Calu3 (cell line): ENCODE measurements at regions not wholly inside any gene's neighbourhood (a gene's known extent, or its start where the extent isn't known, plus 50 kb on each side); places are given as distances from the start of the nearest gene placed in this dataset.
"Not testable (repeated sequence)": the region's sequence is repeated elsewhere in the genome, so short reads cannot be mapped to it uniquely, and the experiment has no call there.

Experiments used
- BruUV-seq: library from RNA; stranded (reverse); fragments of 400-500 nt; replicated peaks from 2 replicates; lab custom pipeline; 2021; lab: Mats Ljungman, UMichigan
- CTCF ChIA-PET: fragments of 300-600 bp; sonication (Branson Sonifier 250); formaldehyde crosslinking; loops from one replicate; lab custom pipeline; 2022; ENCODE audit warnings: antibody characterized with exemption; lab: Charles Lee
- DNase-seq: peaks from one replicate; pipeline ENCODE4 v3.0.0; 2022
- H3K27ac Mint-ChIP-seq: one replicate; pipeline ENCODE4 v1.8.0; 2022; ENCODE audit warnings: mixed read lengths; ENCODE audit not compliant: unreplicated experiment
- H3K27me3 Mint-ChIP-seq: one replicate; pipeline ENCODE4 v1.8.0; 2022; ENCODE audit warnings: mixed read lengths; ENCODE audit not compliant: unreplicated experiment
- H3K36me3 Mint-ChIP-seq: one replicate; pipeline ENCODE4 v1.8.0; 2022; ENCODE audit warnings: mild to moderate bottlenecking, moderate library complexity, mixed read lengths; ENCODE audit not compliant: insufficient read depth, unreplicated experiment
- H3K4me1 Mint-ChIP-seq: one replicate; pipeline ENCODE4 v1.8.0; 2022; ENCODE audit warnings: mild to moderate bottlenecking, low read depth, mixed read lengths; ENCODE audit not compliant: unreplicated experiment
- H3K4me3 Mint-ChIP-seq: one replicate; pipeline ENCODE4 v1.8.0; 2022; ENCODE audit warnings: mild to moderate bottlenecking, low read depth, moderate library complexity, mixed read lengths; ENCODE audit not compliant: unreplicated experiment
- H3K9me3 Mint-ChIP-seq: one replicate; pipeline ENCODE4 v1.8.0; 2022; ENCODE audit warnings: low read depth, mixed read lengths; ENCODE audit not compliant: unreplicated experiment
- intact Hi-C: fragments of 100-400 bp; cut with micrococcal nuclease; formaldehyde crosslinking; loops from one replicate; pipeline ENCODE4 v1.10.0; 2022; ENCODE audit not compliant: unreplicated experiment
- TF ChIP-seq, protein P1 (sequence below): fragments of 200-600 bp; IDR thresholded peaks from one replicate; pipeline ENCODE4 v1.8.0; 2022; ENCODE audit warnings: antibody characterized with exemption; ENCODE audit not compliant: unreplicated experiment

DNA sequence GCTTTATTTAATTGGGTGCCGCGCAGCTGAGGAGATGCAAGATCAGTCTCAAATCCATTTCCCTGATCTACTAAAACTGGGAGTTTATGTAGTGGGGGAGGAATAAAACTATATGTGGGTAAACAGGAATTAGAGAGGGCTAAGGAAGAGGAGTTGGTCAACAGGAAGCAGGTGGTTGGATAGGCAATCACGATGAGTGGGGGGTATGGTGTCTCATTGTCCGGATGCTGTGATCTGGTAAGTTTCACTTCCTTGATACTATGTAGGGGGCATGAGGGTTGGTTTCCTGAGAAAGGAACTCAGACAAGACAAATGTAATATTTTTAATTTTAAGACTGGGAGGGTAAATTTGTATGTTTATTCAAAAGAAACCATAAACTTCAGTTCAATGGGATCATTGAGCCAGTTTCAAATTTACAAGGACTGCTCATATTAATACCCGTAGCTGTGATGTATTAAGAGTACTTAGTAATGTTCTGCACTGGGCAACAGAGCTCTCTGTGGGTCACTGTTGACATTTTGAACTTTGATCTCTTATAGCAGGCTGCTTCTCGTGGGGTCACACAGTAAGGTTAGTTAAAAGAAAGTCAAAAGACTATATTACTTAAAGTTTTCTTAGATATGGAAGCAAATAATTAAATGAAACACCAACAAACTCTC is 786.2 kb upstream of the FBXO33 start:
- no peaks in the 10 kb centered on the region for H3K36me3 Mint-ChIP-seq
- H3K4me1 Mint-ChIP-seq, result no peaks in the 10 kb centered on the region
- TF ChIP-seq, protein P1, sequence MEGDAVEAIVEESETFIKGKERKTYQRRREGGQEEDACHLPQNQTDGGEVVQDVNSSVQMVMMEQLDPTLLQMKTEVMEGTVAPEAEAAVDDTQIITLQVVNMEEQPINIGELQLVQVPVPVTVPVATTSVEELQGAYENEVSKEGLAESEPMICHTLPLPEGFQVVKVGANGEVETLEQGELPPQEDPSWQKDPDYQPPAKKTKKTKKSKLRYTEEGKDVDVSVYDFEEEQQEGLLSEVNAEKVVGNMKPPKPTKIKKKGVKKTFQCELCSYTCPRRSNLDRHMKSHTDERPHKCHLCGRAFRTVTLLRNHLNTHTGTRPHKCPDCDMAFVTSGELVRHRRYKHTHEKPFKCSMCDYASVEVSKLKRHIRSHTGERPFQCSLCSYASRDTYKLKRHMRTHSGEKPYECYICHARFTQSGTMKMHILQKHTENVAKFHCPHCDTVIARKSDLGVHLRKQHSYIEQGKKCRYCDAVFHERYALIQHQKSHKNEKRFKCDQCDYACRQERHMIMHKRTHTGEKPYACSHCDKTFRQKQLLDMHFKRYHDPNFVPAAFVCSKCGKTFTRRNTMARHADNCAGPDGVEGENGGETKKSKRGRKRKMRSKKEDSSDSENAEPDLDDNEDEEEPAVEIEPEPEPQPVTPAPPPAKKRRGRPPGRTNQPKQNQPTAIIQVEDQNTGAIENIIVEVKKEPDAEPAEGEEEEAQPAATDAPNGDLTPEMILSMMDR, result no peak
- no peak overlapping the region for H3K4me3 Mint-ChIP-seq
- no peak overlapping the region for H3K27ac Mint-ChIP-seq
- peaks cover 11% of the 10 kb centered on the region for H3K9me3 Mint-ChIP-seq
- DNase-seq, result no peak
- intact Hi-C loops, result no loop called here
- BruUV-seq, result no TSS peak
- CTCF ChIA-PET, result no interaction called here
- H3K27me3 Mint-ChIP-seq, result no peaks in the 10 kb centered on the region

DNA sequence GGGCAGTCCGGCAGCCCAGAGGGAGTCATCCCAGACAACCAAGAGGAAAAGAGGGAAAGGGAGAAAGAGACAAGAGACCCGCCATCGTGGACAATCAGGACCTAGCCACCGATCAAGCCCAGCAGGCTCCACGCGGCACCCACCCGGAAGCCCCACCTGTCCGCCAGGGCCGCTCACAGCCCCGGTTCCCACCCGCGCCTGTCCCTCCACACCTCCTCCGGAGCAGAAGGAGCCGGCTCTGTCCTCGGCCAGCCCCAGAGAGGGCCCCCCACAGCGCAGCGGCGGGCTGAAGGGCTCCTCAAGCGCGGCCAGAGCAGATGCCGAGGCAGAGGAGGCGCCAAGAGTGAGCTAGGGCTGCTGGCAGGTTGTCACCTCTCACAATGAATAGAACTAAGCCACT is 784.7 kb upstream of the FBXO33 start:
- BruUV-seq, result no TSS peak
- Mint-ChIP-seq H3K4me1 (no peaks in the 10 kb centered on the region), H3K27me3 (no peaks in the 10 kb centered on the region), H3K4me3 (no peak overlapping the region), H3K9me3 (peaks cover 12% of the 10 kb centered on the region), H3K27ac (no peak overlapping the region), H3K36me3 (no peaks in the 10 kb centered on the region)
- intact Hi-C loops, result no loop called here
- TF ChIP-seq, protein P1, result no peak
- CTCF ChIA-PET, result no interaction called here
- DNase-seq, result no peak

DNA sequence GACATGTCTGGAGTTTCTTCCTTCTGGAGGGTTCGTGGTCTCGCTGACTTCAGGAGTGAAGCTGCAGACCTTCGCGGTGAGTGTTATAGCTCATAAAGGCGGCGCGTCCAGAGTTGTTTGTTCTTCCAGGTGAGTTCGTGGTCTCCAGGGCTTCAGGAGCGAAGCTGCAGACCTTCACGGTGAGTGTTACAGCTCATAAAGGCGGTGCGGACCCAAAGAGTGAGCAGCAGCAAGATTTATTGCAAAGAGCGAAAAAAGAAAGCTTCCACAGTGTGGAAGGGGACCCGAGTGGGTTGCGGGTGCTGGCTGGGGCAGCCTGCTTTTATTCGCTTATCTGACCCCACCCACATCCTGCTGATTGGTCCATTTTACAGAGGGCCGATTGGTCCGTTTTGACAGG is 784.2 kb upstream of the FBXO33 start:
- BruUV-seq, H3K27me3 Mint-ChIP-seq, CTCF ChIA-PET, DNase-seq, H3K36me3 Mint-ChIP-seq, intact Hi-C loops, H3K27ac Mint-ChIP-seq, H3K4me1 Mint-ChIP-seq, H3K4me3 Mint-ChIP-seq: not testable (repeated sequence)
- peaks cover 11% of the 10 kb centered on the region for H3K9me3 Mint-ChIP-seq

DNA sequence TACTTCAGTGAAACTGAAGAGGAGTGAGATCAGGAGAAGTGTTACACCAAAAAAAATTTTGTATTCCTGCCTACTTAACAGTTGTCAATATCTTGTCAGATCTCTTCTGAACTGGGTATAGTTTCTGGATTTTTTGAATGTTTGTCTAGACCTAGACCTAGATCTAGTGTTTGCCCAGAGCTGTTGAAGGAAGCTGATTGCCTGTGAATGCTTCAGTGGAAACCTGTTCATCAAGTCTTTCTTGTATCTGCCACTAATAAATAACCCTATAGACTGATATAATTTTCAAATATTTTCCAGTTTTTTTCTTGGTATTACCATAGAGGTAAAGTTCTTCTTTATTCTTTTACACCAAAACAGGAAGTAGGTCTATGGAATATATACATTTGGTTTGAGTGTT is 781.5 kb upstream of the FBXO33 start:
- no TSS peak for BruUV-seq
- Mint-ChIP-seq H3K36me3 (no peaks in the 10 kb centered on the region), H3K27ac (no peak overlapping the region), H3K27me3 (no peaks in the 10 kb centered on the region), H3K4me1 (no peaks in the 10 kb centered on the region), H3K4me3 (no peak overlapping the region), H3K9me3 (peaks cover 11% of the 10 kb centered on the region)
- CTCF ChIA-PET, result interaction anchor here (0.7 kb wide), 1 partner anchor 464 kb away, joined by 3 read pairs; no protein-coding TSS in a partner anchor
- intact Hi-C loops, result no loop called here
- TF ChIP-seq, protein P1, result no peak
- DNase-seq, result no peak

DNA sequence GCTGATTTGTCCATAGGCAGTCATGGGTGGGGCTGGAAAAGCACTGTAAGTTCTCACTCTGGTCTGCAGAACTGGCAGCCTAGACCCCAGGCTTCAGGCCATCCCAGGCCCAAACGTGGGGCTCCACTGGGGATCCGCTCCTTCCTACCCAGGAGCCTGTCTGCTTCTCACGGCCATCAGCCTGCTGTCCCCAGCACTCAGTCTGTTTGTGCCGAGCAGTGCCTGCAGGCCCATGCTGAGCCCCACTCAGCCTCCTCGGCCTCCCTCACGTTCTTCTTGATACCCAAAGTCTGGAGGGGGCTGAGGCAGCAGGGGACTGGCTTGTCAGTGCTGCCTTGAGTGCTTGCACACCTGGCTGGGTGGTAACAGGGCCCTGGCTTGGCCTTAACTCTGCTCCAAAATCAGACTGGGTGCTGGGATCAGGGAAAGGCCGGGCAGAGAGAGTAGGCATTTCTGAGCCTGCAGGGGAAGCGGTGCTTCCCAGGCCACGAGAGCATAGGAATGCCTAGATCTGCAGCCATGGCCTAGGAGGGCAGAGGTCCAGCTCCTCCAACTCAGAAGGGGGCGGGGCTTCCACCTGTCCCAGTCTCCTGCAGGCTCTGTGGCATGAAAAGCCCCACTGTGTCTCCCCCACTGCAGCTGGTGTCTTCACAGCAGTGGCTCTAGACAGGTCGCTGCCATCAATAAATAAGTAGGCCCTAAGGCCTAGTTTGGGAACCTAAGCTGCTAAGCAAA is 772.4 kb upstream of the FBXO33 start:
- intact Hi-C loops, result no loop called here
- no peaks in the 10 kb centered on the region for H3K36me3 Mint-ChIP-seq
- no peak for DNase-seq
- BruUV-seq, result no TSS peak
- no peaks in the 10 kb centered on the region for H3K27me3 Mint-ChIP-seq
- TF ChIP-seq, protein P1, result no peak
- H3K4me3 Mint-ChIP-seq, result no peak overlapping the region
- H3K9me3 Mint-ChIP-seq, result peaks cover 13% of the 10 kb centered on the region
- CTCF ChIA-PET, result no interaction called here
- no peaks in the 10 kb centered on the region for H3K4me1 Mint-ChIP-seq
- H3K27ac Mint-ChIP-seq, result no peak overlapping the region
